GM19395 (cell line): ENCODE measurements at regions not wholly inside any gene's neighbourhood (a gene's known extent, or its start where the extent isn't known, plus 50 kb on each side); places are given as distances from the start of the nearest gene placed in this dataset.
"Not testable (repeated sequence)": the region's sequence is repeated elsewhere in the genome, so short reads cannot be mapped to it uniquely, and the experiment has no call there.

Experiments used
- ATAC-seq: cut with Tn5 transposase; IDR thresholded peaks from one replicate; pipeline ENCODE4 v1.9.1; 2021; ENCODE audit warnings: mild to moderate bottlenecking, moderate library complexity; ENCODE audit not compliant: unreplicated experiment

DNA sequence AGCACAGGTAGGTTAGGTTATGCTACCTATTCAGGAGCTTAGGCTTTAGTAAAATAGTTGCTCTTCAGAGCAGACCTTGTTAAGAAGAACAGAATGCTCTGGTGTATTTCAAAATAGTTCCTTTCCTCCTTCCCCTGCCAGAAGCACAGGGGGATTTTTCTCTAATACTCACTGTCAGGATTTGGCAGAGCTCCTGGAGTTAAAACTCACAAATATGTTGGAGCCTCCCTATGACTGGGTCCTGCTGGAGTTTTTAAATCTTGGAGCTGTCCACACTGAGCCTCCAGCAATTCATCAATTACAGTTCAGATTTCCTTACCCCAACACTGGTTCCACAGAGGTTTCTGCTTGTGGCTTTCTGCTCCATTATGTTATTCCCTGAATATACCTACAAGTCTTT is 1233.8 kb upstream of the WWC1 start:
- no peak for ATAC-seq

- ATAC-seq, result no peak
Measured at GRCh38 chr5:167061695-167062094, 1229.8 kb upstream of the WWC1 start.

GRCh38 chr5:167063116-167063515 is 1228.3 kb upstream of the WWC1 start:
- ATAC-seq, result no peak

DNA sequence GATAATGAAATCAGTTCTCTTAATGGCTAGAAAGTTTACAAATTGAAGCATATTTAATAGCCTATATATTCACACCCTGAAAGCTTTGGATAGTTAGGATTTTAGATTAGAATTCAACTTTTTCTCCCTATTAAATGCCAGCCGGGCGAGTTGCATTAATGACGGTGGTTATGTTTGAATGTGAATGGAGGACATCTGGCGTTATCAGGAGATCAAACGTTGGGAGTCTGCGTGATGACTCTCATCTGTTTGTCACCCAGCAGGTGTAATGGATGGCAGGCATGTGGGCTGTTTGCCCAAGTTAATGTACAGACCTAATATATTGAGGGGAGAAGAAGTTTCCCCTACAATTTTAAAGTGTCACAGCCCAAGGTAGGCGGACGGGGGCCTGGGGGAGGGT is 1227.7 kb upstream of the WWC1 start:
- no peak for ATAC-seq

- no peak for ATAC-seq
Measured at GRCh38 chr5:167064198-167064776, 1227.2 kb upstream of the WWC1 start.

- no peak for ATAC-seq
Measured at GRCh38 chr5:167065794-167066193, 1225.7 kb upstream of the WWC1 start.

DNA sequence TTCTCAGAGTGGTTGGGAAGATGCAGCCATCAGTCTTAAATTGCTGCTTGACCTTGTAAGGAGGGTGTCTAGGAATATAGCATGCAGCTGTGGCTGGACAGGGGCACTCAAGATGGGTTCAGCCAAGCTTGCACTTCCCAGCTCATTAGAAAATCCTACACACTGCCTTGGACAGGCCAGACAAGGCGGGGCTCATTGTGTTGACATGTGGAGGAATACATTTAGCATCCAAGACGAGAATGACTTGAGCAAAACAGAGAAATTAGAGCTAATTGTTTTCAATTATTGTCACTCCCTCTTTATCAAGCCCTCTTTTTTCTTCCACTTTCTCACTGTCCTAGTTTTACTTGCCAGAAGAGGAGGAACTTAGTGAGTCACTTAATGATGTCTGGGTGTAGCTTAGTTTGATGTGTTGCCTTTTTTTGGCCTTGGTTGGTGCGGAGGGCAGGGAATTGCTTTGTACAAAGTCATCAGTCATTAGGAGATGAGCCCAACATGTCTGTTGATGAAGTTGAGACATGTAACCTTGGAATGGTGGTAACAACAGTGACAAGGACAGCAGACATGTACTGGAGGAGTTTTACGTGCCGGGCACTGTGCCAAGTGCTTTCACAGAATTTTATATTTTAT is 1219.3 kb upstream of the WWC1 start:
- ATAC-seq, result no peak

DNA sequence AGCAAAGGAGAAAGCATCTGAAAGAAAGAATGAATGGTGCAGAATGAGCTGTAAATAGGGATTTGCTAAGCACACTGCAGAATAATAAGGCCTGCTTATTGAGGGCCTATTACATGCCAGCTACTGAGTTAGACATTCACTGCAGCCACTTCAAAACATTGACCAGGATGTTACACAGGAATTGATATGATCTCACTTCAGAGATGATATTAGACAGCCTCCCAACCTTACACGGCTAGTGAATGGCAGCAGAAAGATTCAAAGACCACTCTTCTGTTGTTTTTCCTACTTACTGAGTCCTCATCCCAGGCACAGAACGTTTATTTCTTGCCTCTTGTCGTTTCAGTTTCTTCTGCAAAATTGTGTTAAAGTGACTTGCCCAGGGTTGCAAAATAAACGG is 1209.9 kb upstream of the WWC1 start:
- no peak for ATAC-seq

GRCh38 chr5:167096816-167097215 is 1194.6 kb upstream of the WWC1 start:
- no peak for ATAC-seq

DNA sequence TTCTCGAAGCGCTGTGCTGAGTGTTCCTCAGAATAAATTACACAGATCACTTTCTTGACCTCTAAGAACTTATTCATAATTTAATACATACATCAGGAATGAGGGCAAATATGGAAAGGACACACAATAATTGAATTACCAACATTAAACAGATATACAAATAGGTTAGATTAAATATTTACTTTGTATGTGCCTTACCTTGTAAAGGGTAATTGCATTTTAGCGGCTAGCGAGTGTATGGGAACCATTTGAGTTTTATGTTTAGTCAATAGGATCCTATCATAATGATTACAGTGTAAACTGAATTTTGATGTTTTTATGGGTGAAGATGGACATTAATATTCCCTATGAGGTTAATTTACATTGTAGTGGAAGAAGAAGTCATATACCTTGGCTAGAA is 1187.1 kb upstream of the WWC1 start:
- no peak for ATAC-seq

GRCh38 chr5:167105941-167106340 is 1185.5 kb upstream of the WWC1 start:
- ATAC-seq, result no peak

- no peak for ATAC-seq
Measured at GRCh38 chr5:167107684-167108083, 1183.8 kb upstream of the WWC1 start.

DNA sequence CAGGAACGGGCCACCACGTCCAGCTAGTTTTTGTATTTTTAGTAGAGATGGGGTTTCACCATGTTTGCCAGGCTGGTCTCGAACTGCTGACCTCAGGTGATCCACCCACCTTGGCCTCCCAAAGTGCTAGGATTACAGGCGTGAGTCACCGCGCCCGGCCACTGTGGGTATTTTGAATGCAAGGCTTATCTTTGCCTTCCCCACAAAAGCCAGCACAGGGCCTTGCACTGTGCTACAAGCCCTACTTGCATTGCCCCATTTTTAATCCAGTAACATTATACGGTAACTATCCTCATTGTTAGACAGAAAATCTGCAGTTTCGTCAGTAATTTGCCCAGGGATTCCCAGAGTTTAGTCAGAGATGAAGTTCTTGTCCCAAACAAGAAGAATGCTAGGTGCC is 1183.2 kb upstream of the WWC1 start:
- not testable (repeated sequence) for ATAC-seq

- ATAC-seq, result no peak
Measured at GRCh38 chr5:167112556-167112955, 1178.9 kb upstream of the WWC1 start.

DNA sequence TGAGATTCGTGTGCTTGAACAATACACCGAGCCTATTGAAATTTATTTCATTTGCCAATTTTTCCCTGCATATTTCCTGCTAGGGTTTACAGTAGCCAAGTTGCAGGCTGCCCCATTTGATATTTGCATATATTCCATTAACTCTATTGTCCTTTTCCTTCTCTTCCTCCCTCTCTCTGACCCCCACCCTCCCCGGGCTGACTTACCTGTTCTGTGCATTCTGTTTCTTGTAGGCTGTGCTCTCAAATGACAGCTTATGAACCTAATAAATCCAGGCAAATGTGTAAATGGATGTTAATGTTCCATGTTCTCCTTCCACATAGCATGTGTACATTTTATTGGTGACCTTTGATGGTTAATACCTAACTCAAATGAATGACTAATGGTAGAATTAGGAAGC is 1169.2 kb upstream of the WWC1 start:
- no peak for ATAC-seq

DNA sequence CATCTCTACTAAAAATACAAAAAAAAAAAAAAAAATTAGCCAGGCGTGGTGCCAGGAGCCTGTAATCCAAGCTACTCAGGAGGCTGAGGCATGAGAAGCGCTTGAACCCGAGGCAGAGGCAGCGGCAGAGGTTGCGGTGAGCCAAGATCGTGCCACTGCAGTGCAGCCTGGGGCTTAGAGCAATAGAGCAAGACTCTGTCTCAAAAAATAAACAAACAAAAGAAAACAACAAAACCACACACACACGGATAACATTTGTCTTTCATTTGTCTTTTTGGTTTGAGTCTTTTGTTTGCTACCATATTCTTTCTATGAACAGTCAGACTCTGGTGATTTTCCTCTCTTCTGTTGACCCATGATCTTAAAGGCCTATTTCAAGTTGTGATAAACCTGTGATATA is 1168.3 kb upstream of the WWC1 start:
- no peak for ATAC-seq

DNA sequence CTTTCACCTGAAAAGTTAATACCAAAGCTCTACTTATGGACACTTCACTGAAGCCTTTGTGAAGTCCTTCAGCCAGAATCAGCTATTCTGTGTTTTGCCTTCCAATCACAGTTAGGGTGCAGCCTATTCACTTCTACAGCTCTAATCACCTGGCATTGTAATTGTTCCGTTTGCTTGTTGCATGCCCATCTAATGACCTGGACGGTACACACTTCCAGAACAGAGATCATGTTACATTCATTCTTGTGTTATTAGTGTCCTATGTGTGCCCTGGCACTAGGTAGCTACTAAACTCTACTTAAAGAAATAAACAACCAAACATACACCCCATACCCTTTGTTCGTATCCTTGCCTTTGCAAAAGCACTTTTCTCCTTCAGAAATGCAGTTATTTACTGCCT is 1162.9 kb upstream of the WWC1 start:
- no peak for ATAC-seq

- ATAC-seq, result no peak
Measured at GRCh38 chr5:167140548-167141291, 1150.7 kb upstream of the WWC1 start.

DNA sequence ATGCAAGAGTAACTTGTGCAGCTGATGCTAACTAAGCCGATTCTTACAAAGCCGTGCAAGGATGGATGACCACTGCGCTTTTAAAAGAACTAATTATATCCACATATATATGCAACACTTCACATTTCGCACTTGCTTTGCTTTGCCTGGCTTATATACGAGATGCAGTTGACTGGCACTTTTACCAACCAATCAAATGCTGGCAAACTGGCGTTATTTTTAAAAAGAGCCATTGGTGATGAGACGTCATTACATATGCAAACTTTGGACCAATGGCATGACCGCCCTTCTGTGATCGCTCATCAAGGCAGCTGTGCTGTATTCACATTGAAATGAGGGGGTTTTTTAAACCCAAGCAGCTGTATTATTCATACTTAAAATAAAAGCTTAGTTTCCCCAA is 1147.7 kb upstream of the WWC1 start:
- ATAC-seq, result no peak

GRCh38 chr5:167145841-167146240 is 1145.6 kb upstream of the WWC1 start:
- ATAC-seq, result no peak

- no peak for ATAC-seq
Measured at GRCh38 chr5:167147879-167148278, 1143.6 kb upstream of the WWC1 start.

DNA sequence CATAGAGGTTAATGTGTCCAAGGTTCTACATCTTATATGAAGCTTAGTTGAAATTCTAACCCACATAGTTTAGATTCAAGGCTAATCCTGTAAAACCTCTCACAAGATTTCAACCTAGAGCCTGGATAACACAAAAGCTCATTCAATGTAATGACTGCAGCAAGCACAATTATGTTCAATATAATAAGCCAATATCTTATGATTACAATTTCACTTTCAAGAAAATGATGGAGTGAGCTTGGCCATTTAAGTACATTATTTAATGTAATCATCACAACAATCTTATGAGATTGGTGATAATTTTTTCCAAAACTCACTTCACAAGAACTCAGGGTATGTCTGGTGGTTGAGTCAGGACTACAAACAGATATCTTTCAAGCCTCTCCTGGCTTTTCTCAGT is 1140.8 kb upstream of the WWC1 start:
- ATAC-seq, result no peak
